ENCODE measurements at regions not wholly inside any gene's neighbourhood (a gene's known extent, or its start where the extent isn't known, plus 50 kb on each side); places are given as distances from the start of the nearest gene placed in this dataset.
"Not testable (repeated sequence)": the region's sequence is repeated elsewhere in the genome, so short reads cannot be mapped to it uniquely, and the experiment has no call there.

DNA sequence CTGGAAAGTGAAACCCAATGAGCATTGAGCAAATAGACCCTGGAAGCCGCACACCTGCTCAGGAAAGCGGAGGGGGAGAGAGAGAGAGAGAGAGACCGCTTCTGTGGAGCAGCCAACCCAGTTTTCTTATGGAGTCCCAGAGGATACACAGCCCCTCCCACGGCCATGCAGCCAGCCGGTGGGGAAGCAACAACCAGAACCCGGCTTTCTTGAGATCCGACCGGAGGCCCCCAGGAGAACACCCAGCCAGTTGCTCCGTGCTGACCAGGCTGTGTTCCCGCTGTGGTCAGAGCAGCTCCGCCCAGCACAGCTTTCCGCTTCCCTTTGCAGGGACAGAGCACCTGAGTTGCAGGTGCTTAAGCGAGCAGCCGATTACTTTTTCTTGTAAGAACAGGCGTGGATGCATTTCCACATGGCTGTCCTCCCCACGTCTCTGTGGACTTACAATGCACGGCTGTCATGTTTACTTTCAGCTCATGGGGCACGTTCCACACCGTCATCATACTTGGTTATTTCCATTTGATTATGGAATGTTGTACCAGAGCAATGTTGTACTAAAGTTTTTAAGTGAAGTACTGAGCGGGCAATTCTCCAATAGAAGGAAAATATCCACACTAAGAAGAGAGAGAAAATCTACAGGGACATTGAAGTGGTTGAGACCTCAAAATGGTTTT is 381.9 kb downstream of the THBS2 start:
- DNase-seq: no peak

DNA sequence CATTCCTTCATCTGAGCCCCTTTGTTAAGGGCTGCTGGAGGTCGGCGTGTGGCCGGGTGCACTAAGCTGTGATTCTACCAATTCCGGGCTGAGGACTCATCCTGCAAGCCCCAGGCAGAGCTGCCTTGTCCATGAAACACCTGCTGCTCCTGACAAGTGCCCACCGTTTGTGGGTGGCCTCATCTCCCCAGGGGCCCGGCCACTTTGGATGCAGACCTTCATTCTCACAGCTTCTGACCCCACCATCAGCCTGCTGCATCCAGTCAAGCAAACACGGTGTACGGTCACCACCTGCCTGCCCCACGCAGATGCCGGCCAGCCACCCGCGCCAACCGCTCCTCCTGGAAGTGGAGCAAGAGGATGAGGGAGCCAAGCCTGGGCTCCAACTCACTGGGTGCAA is 382.7 kb downstream of the THBS2 start:
- no peak for DNase-seq

DNA sequence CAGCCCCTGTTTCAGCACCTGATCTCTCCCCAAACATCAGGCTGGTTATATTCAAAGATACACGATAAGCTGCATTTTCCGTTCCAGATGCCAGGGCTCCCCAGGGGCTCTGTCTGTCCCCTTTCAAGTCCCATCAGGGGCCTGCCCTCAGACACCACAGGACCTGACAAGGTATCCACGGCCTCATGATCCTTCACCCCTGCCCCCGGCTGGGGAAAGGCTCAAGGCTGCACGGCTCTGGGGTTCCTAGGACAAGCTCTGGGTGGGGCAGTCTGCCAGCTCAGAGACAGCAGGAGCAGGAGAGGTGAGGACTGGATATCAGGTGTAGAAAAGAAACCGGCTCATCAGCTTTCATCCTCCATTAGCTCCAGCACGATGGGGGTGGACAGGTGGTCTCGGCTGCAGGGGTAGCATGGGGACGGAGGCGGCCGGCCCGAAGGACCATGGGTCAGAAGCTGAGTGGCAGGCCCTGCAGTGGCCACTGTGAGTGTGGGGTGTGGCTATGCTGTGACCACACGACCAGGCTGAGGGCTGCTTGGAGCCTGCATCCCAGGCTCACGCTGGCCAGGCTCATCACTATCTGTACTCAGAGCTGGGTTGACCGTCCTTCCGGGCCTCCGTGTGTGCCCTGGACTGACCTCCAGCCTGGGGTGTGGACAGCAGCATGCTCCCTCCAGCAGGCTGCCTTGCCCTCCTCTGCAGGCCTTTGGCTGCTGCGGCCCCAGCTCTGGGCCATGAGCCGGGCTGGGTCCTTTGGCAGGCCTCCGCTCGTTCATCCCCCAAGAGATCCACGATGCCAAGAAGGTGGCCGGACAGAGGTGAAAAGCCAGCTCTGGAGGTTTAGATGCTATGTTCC is 386.2 kb downstream of the THBS2 start:
- no peak for DNase-seq

DNA sequence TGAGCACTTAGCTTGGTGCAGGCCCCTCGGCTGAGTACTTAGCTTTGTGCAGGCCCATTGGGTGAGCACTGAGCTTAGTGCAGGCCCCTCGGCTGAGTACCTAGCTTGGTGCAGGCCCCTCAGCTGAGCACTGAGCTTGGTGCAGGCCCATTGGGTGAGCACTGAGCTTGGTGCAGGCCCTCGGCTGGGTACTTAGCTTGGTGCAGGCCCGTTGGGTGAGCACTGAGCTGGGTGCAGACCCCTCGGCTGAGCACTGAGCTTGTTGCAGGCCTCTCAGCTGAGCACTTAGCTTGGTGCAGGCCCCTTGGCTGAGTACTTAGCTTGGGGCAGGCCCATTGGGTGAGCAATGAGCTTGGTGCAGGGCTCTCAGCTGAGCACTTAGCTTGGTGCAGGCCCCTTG is 387.1 kb downstream of the THBS2 start:
- no peak for DNase-seq

DNA sequence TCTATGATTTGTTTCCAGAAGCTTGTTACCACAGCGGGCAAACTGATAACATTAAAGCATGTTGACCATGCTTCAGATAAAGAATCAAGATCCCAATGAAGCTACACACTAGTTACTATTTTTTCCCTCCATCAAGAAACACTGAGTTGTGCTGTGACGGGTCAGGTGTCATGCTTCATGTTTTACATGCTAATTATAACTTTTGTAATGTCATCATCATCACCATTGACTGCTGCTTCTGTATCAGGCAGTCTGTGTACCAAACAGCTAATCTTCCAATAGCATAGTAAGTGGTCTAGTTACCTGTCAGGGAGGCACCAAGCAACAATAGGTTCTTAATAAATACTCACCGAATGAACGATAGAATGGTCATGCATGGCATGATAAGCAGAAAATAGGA is 388.1 kb downstream of the THBS2 start:
- no peak for DNase-seq

DNA sequence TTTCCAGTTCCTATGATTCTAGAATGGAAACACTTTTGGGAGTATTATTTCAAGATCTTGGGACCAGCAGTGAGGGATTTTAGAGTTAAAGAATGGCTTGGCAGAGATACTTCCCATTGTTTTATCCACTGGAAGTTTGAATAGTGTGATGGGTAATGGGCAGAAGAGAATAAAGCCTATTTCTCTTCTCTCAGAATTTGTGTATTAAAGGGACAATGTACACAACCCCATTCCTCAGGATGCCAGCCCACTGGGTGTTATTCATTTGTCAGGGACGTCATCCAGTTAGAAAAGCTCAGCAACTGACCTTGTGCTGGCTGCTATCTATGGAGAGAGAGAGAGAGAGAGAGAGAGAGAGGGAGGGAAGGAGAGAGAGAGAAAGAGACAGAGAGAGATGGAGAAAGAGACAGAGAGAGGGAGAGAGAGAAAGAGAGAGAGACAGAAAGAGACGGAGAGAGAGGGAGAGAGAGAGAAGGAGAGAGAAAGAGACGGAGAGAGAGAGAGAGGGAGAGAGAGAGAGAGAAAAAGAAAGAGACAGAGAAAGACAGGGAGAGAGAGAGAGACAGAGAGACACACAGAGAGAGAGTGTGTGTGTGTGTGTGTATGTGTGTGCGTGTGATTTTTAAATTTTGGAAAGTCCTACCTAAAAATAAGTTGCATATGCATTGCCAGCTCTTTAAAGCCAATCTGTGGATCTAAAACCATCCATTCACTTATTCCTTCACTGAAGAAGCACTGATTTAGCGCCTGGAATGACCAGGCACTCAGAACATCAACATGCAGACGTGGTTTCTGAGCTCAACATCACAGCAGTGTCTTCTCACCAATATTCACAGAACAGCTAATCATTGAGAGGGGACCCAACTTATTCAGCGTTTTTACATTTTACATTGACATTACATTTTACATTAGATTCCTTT is 388.8 kb downstream of the THBS2 start:
- DNase-seq: no peak

DNA sequence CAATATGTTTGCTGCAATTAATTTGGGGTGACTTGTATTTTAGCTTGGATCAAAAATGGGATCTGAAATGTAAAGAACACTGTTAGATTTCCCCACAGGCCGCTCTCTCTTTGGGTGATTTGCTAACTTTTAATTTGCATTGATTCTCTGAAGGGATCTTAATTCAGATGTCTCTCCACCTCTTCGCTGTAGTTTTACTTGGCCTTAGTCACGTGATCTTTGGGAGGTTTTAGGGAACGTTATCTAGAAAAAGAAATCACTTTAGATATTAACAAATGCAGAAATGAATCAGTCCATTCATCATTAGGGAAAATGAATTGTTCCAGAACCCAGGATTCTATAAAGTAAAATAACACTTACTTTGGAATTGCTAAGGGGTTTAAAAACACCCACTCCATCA is 390.2 kb downstream of the THBS2 start:
- no peak for DNase-seq

DNA sequence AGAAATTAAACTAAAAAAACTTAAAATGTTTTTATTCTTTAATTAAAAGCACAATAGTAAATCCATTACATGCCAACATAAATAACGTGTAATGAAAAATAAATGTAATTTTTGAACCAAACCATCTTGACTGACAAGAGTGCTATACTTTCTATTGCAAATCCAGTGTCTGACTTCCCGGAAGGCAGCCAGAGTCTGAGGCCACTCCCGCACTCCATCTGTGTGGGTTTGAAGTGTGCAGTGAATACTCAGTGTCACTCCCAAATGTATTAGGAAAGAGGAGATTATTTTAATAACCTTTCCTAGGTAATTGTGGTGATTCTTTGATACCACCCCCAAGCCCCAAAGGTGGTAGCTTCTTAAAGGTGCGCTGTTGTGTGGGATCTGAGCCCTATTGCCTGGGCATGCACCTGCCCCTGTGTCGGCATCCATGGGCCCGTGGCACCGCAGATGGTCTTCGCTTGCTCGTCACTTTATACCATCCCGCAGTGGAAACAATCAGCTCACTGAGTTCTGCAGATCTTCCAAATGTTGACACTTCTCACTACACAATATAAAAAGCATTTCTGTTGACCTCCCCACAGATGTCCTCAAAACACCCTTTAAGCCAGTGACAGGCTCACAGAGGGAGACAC is 391.2 kb downstream of the THBS2 start:
- DNase-seq: no peak

DNA sequence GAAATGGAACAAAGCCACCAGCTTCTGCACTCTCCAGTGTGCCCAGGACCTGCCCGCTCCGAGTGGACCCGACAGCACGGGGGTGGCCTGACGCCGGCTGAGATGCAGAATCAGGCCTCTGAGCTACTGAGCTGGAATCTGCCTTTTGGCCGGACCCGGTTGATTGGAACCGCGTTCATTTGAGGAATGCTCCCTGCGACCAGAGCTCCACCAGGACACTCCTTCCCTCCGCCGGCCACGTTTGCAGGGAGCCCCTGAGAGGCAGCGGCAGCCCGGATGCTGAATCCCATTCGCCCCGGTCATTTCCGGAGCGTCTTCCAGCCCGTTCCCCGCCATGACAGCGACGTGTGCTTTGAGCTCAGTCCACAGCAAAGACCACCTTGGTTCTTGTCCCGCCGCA is 392.7 kb downstream of the THBS2 start:
- DNase-seq: no peak

DNA sequence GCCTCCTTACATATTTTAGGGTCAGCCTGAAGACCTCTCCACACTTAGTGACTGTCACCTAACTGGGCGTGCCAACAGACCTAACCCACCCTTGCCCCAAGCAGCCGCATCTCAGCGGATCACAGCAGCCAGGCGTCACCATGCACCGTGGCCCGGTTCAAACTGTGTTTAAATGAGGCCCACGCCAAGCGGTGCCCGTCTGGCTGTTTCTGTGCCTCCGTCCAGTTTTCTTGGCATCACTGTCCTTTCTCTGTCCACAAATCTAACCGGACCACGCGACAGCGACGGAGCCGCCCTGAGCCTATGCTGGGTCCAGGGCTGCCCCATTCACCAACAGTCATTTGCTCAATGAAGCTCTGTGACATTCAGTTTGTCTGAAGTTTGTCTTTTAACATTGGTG is 393.3 kb downstream of the THBS2 start:
- no peak for DNase-seq

DNA sequence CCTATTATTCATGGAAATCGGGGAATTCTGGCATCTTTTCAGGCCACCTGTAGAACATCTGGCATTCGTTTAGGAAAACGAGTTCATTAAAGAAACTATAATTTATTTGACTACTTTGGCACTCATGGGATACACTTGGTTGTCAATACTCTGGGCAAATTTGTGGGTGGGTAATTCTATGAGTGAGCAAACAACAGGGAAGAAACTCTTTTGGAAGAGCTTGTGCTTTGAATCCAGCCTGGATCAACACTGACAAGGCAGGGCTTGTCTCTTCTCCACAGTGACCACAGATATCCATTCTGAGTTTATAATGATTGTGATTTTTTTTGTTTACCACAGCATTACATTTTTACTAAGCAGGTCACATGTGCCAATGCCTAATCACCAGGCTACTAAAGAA is 394.7 kb downstream of the THBS2 start:
- no peak for DNase-seq

DNA sequence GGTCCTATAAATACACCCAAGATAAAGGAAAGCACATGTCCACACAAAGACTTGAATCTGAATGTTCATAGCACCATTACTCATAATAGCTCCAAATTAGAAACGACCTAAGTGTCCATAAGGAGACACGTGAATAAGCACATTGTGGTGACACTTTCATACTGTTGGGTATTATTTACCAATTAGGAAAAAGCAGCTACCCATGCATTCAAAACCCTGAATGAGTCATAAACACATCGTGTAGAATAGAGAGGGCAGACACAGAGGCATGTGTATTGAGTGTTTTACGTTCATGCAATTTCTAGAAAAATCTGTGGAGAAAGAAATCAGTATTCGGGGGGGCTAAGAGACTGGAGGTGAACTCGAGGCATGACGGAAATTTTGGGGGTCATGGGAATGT is 396.7 kb downstream of the THBS2 start:
- no peak for DNase-seq

DNA sequence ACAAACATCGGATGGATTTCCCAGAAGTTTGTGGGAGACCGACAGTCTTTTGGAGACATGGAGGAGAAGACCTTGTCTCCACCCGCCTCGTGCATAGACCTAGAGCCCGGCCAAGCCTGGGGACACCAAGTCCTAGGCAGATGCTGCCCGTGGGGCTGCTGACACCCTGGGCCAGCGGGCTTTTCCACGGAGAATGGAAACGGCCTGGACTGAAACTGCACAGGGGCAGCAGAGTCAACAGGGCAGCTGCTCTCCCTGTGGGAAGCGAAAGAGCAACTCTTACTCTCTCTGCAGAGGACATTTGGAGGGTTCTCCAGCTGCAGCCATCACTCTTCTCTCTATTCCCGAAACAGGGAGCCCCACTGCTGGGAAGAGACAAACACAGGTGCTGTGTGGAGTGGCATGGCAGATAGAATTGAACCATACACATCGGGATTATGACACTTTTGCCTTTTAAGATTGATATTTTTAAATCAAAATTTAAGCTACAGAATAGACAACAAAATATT is 401.2 kb downstream of the THBS2 start:
- DNase-seq: no peak

DNA sequence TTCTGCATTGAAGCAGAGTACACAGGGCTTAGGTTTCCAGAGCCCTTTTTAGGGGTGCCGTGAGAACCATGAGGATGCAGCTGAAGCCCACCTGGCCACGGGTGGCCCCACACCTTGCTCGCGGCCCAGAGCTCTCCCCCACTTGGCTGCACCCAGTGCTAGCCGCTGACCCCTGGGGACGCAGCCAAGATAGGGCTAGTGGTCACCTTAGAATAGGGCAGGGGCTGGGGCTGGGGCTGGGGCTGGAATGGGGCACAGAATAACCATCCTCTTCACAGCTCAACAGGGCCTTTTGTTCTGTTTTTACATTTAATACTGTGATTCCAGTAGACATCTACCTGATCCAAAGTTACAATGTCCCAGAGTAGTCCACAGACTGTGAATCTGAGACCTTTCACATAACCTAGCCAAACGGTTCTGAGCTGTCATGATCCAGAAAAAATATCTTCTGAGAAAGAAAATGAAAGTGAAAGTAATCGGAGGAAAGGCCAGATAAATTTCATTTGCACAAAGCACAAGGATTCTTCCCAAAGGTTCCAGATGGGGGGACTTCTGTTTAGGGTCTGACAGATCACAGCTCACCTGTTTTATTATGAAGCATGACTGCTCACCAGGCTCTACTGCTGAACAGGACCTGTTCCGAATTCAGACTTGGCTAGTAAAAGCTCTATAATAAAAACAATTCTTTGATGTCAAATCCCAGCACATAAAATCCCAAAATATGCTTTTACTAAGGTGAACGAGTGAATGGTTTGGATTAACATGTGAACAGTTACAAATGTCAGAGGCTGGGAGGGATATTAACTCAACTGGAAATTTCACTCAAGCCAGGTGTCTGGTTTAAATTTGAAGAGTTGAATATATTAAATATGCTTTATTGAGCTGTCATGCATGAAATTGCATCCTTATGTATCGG is 401.9 kb downstream of the THBS2 start:
- no peak for DNase-seq

DNA sequence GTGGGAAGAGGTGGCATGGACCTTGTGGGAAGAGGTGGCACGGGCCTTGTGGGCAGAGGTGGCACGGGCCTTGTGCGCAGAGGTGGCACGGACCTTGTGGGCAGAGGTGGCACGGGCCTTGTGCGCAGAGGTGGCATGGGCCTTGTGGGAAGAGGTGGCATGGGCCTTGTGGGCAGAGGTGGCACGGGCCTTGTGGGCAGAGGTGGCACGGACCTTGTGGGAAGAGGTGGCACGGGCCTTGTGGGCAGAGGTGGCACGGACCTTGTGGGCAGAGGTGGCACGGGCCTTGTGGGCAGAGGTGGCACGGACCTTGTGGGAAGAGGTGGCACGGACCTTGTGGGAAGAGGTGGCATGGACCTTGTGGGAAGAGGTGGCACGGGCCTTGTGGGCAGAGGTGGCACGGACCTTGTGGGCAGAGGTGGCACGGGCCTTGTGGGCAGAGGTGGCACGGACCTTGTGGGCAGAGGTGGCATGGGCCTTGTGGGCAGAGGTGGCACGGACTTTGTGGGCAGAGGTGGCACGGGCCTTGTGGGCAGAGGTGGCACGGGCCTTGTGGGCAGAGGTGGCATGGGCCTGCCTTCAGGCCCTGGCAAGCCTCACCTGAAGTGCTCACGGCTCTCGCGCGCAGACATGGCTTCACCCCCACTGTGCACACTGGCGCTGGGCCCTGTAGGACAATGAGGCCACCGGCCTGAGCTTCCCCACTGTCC is 403.5 kb downstream of the THBS2 start:
- DNase-seq: not testable (repeated sequence)

DNA sequence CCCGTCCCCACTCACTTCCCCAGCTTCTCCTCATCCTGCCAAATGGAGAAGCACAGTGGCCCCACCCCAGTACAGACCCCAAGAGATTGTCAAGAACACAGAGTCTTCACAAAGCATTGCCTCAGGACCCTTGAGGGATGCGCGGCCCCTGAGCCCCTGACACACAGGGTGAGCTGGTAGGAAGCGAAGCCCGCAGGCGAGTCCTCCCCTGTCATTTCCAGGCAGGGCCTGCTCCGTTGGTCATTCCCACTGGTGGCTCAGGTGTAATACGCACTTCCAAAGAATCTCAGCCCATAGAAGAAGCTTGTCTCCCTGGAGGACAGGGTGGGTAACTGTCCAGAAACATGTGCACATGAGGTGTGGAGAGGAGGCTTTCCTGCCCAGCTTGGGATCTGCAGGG is 404.2 kb downstream of the THBS2 start:
- DNase-seq: no peak

DNA sequence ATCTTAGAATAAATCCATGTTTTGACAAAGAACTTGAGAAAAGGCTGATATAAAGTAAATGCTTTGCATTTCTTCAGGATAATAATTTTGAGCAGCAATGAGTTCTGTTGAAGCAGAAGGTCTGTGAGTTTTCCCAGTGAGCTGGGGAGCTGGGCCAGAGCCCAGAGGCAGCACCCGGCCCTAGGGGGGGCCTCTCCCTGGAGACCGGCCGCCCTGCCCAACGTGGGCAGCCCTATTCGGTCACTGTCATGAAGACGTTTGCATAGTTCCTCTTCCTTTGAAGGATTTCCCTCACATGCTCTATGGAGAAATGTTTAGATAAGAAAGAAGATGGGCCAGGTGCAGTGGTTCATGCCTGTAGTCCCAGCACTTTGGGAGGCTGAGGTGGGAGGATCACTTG is 404.8 kb downstream of the THBS2 start:
- DNase-seq: no peak

DNA sequence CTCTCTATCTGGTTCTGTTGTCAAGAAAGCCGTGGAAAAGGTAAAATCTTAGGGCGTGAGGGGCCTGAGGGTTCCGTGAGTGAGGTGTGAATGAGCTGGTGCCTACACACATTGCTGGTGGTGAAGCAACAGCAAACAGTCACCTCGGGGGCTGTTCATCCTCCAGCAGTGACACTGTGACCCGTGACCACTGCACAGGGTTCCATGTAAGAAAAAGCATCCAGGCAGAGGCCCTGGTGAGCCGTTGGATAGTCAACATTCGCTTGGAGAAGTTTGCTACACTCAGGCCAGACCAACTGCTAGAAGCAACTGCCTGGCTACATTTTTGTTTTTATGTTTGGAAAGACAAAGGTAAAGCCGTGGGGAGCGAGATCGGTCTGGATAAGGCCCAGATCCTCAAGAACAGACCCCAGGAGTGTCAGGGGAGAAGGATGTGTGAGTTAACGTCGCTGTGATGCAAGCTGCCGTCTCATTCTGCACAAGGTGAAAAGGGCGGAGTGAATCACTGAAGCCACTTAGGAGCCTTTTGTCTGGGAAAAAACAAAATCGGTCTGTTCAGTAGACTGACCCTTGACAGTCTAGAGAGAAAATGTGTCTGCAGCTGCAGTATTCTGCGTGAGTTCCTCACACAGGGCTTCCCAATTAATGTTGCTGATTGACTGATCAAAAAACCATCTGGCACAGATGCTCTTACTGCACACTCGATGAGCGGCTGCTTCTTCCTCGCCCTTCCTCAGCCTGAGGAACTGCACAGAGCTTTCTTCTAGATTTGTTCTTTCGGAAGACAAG is 404.0 kb downstream of the SMOC2 start:
- DNase-seq: no peak

DNA sequence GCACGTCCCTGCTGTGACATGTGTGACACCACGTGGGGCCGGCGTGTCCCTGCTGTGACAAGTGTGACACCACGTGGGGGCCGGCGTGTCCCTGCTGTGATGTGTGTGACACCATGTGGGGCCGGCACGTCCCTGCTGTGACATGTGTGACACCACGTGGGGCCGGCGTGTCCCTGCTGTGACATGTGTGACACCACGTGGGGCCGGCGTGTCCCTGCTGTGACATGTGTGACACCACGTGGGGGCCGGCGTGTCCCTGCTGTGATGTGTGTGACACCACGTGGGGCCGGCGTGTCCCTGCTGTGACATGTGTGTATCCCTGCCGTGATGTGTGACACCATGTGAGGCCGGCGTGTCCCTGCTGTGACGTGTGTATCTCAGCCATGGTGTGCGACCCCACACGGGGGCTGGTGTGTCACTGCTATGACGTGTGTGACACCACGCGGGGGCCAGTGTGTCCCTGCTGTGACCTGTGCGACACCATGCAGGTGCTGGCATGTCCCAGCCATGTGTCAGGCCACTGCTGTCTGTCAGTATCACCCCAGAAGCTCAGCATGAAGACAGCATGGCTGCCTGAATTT is 401.7 kb downstream of the SMOC2 start:
- DNase-seq: not testable (repeated sequence)
